Neural cell (in vitro differentiated cells): ENCODE measurements at regions not wholly inside any gene's neighbourhood (a gene's known extent, or its start where the extent isn't known, plus 50 kb on each side); places are given as distances from the start of the nearest gene placed in this dataset.

ENCODE experiments used
- H2AFZ ChIP-seq: fragments of 200-600, 300-800 bp; sonication (generic), shearing (Covaris generic); 2 replicates; pipeline ENCODE4 v1.6.0; 2014; ENCODE audit warnings: low read depth, mild to moderate bottlenecking, antibody characterized with exemption, low read length, moderate library complexity
- H3F3A ChIP-seq: fragments of 200-600 bp; shearing (Covaris generic); 2 replicates; pipeline ENCODE4 v1.6.1; 2016; ENCODE audit warnings: mild to moderate bottlenecking, moderate library complexity, mixed read lengths, antibody characterized with exemption, low read length; ENCODE audit not compliant: insufficient read depth, poor library complexity, severe bottlenecking
- H3K27ac ChIP-seq: fragments of 200-600, 300-800 bp; sonication (generic), shearing (Covaris generic); 2 replicates; pipeline ENCODE4 v1.5.1; 2014; ENCODE audit warnings: mild to moderate bottlenecking, low read length, moderate library complexity
- H3K27me3 ChIP-seq: fragments of 300-800, 200-600 bp; sonication (generic), shearing (Covaris generic); 2 replicates; pipeline ENCODE4 v1.6.0; 2014; ENCODE audit warnings: mild to moderate bottlenecking, low read depth, low read length, moderate library complexity; ENCODE audit not compliant: insufficient read depth
- H3K36me3 ChIP-seq: fragments of 300-800, 200-600 bp; sonication (generic), shearing (Covaris generic); 2 replicates; pipeline ENCODE4 v1.5.1; 2014; ENCODE audit warnings: mild to moderate bottlenecking, antibody characterized with exemption, low read length, moderate library complexity; ENCODE audit not compliant: insufficient read depth
- H3K4me2 ChIP-seq: fragments of 300-800, 200-600 bp; sonication (generic), shearing (Covaris generic); 2 replicates; pipeline ENCODE4 v1.6.0; 2014; ENCODE audit warnings: mild to moderate bottlenecking, low read length
- H3K4me3 ChIP-seq: fragments of 300-800, 200-600 bp; sonication (generic), shearing (Covaris generic); 2 replicates; pipeline ENCODE4 v1.5.1; 2014; ENCODE audit warnings: mild to moderate bottlenecking, low read length, moderate library complexity
- H3K79me2 ChIP-seq: fragments of 200-600 bp; shearing (Covaris generic); replicated peaks from 2 replicates; pipeline ENCODE4 v1.6.0; 2014; ENCODE audit warnings: mild to moderate bottlenecking, low read length, moderate library complexity; ENCODE audit not compliant: insufficient read depth
- H3K9ac ChIP-seq: fragments of 300-800, 200-600 bp; sonication (generic), shearing (Covaris generic); 2 replicates; pipeline ENCODE4 v1.6.1; 2016; ENCODE audit warnings: mild to moderate bottlenecking, low read length, mixed read lengths
- H3K9me2 ChIP-seq: fragments of 200-600 bp; shearing (Covaris generic); 2 replicates; pipeline ENCODE4 v1.6.1; 2016; ENCODE audit warnings: mild to moderate bottlenecking, low read length, mixed read lengths; ENCODE audit not compliant: insufficient read depth
- H3K9me3 ChIP-seq: fragments of 200-600, 300-800 bp; sonication (generic), shearing (Covaris generic); 2 replicates; pipeline ENCODE4 v1.6.1; 2016; ENCODE audit warnings: mild to moderate bottlenecking, mixed run types, low read length, moderate library complexity, mixed read lengths
- H4K20me1 ChIP-seq: fragments of 200-600 bp; shearing (Covaris generic); 2 replicates; pipeline ENCODE4 v1.6.1; 2016; ENCODE audit warnings: mild to moderate bottlenecking, mixed run types; ENCODE audit not compliant: insufficient read depth
- CTCF ChIP-seq: fragments of 450-650 bp; IDR thresholded peaks from 2 replicates; pipeline ENCODE4 v1.5.1; 2014; ENCODE audit warnings: antibody characterized with exemption, mild to moderate bottlenecking, moderate library complexity; ENCODE audit not compliant: poor library complexity, severe bottlenecking
- EP300 ChIP-seq: fragments of 450-650 bp; conservative IDR thresholded peaks from 2 replicates; pipeline ENCODE4 v1.6.1; 2014; ENCODE audit warnings: antibody characterized with exemption, mild to moderate bottlenecking, moderate library complexity; ENCODE audit not compliant: poor library complexity, severe bottlenecking
- EZH2 ChIP-seq: fragments of 200-600, 300-800 bp; shearing (Covaris generic), sonication (generic); IDR thresholded peaks from 2 replicates; pipeline ENCODE4 v1.6.1; 2014; ENCODE audit warnings: antibody characterized with exemption, low read length, borderline replicate concordance, mild to moderate bottlenecking; ENCODE audit not compliant: insufficient read depth, poor library complexity, severe bottlenecking
- MXI1 ChIP-seq: fragments of 450-650 bp; conservative IDR thresholded peaks from 2 replicates; pipeline ENCODE4 v1.6.1; 2014; ENCODE audit warnings: antibody characterized with exemption, mild to moderate bottlenecking; ENCODE audit not compliant: poor library complexity, severe bottlenecking
- POLR2AphosphoS5 ChIP-seq: IDR thresholded peaks from 2 replicates; pipeline ENCODE4 v1.6.1; 2012
- RAD21 ChIP-seq: fragments of 450-650 bp; conservative IDR thresholded peaks from 2 replicates; pipeline ENCODE4 v1.6.1; 2014; ENCODE audit warnings: antibody characterized with exemption, mild to moderate bottlenecking, moderate library complexity
- REST ChIP-seq: IDR thresholded peaks from 2 replicates; pipeline ENCODE4 v1.6.1; 2012; ENCODE audit warnings: borderline replicate concordance
- SMC3 ChIP-seq: fragments of 450-650 bp; conservative IDR thresholded peaks from 2 replicates; pipeline ENCODE4 v1.6.1; 2014; ENCODE audit warnings: antibody characterized with exemption, mild to moderate bottlenecking, moderate library complexity; ENCODE audit not compliant: poor library complexity
- TAF1 ChIP-seq: IDR thresholded peaks from 2 replicates; pipeline ENCODE4 v1.6.1; 2012; ENCODE audit warnings: low read depth

- H3K27ac ChIP-seq = no peak overlapping the region
- no peaks in the 10 kb centered on the region for H3K9me2 ChIP-seq
- no peaks in the 10 kb centered on the region for H3K9me3 ChIP-seq
- H3K27me3 ChIP-seq = no peaks in the 10 kb centered on the region
- no peaks in the 10 kb centered on the region for H4K20me1 ChIP-seq
- H3K79me2 ChIP-seq = no peaks in the 10 kb centered on the region
- H3K4me2 ChIP-seq = no peak overlapping the region
- H2AFZ ChIP-seq = no peak overlapping the region
- H3K4me3 ChIP-seq = no peak overlapping the region
- no peaks in the 10 kb centered on the region for H3K36me3 ChIP-seq
- H3K9ac ChIP-seq = no peak overlapping the region
- no peak for TF ChIP-seq REST
- TF ChIP-seq POLR2AphosphoS5 = no peak
- no peak for TF ChIP-seq CTCF
- TF ChIP-seq EZH2 = no peak
- TF ChIP-seq RAD21 = no peak
- no peak for TF ChIP-seq EP300
- TF ChIP-seq SMC3 = no peak
- TF ChIP-seq MXI1 = no peak
- no peak for TF ChIP-seq TAF1
- H3F3A ChIP-seq = no peaks in the 10 kb centered on the region
Measured at GRCh38 chr4:24212642-24213041, 322.8 kb upstream of the PPARGC1A start.

- Histone ChIP-seq H4K20me1 (no peaks in the 10 kb centered on the region), H3K4me3 (no peak overlapping the region), H3K9me3 (no peaks in the 10 kb centered on the region), H3K9ac (no peak overlapping the region), H3K79me2 (no peaks in the 10 kb centered on the region), H2AFZ (no peak overlapping the region), H3K27ac (no peak overlapping the region), H3F3A (no peaks in the 10 kb centered on the region), H3K9me2 (no peaks in the 10 kb centered on the region), H3K36me3 (no peaks in the 10 kb centered on the region), H3K4me2 (no peak overlapping the region), H3K27me3 (no peaks in the 10 kb centered on the region)
- TF ChIP-seq EP300 (no peak), MXI1 (no peak), SMC3 (no peak), RAD21 (no peak), POLR2AphosphoS5 (no peak), TAF1 (no peak), REST (no peak), EZH2 (no peak)
Measured at GRCh38 chr4:24211856-24212255, 322.0 kb upstream of the PPARGC1A start.
